Fibroblast of lung (primary cell): ENCODE measurements at regions not wholly inside any gene's neighbourhood (a gene's known extent, or its start where the extent isn't known, plus 50 kb on each side); places are given as distances from the start of the nearest gene placed in this dataset.

Experiments used
- CTCF ChIP-seq, 2 donors: IDR thresholded peaks in 1 of 2; conservative IDR thresholded peaks in 1 of 2; 1 replicate in 1 of 2; 2 replicates in 1 of 2; pipeline ENCODE4 v1.5.1; 2011 to 2012; ENCODE audit warnings: low read length in 2 of 2, control low read depth in 1 of 2, inconsistent platforms in 1 of 2, low read depth in 1 of 2, mild to moderate bottlenecking in 1 of 2
- EZH2 ChIP-seq: IDR thresholded peaks from 2 replicates; pipeline ENCODE4 v1.5.1; 2012; ENCODE audit warnings: low read length, control low read depth, mild to moderate bottlenecking; ENCODE audit errors: missing control alignments

GRCh38 chr4:24396988-24397387 is 187.4 kb downstream of the DHX15 start:
- TF ChIP-seq CTCF (conservative IDR thresholded peaks at IDR 0.05 in 1 of 2, IDR thresholded peaks at IDR 0.05 in 1 of 2; ENCODE audit: low read depth in 1 of 2, low read length in 2 of 2) (no peak), EZH2 (no peak)
